Breast epithelium (tissue), 3 donors: ENCODE measurements at regions not wholly inside any gene's neighbourhood (a gene's known extent, or its start where the extent isn't known, plus 50 kb on each side); places are given as distances from the start of the nearest gene placed in this dataset.

Source experiments
- CTCF ChIP-seq, 3 donors: fragments of 450-650 bp; IDR thresholded peaks; one replicate each; pipeline ENCODE4 v1.5.1; 2016 to 2017; ENCODE audit warnings: antibody characterized with exemption in 3 of 3, mild to moderate bottlenecking in 3 of 3, moderate library complexity in 3 of 3
- POLR2A ChIP-seq: fragments of 450-650 bp; IDR thresholded peaks from one replicate; pipeline ENCODE4 v1.6.1; 2016; ENCODE audit warnings: antibody characterized with exemption, mild to moderate bottlenecking, moderate library complexity
- POLR2AphosphoS5 ChIP-seq, 3 donors: sonication (generic); formaldehyde crosslinking; IDR thresholded peaks; one replicate each; pipeline ENCODE4 v1.6.1; 2017; ENCODE audit warnings: antibody characterized with exemption in 3 of 3

GRCh38 chr7:114033475-114033874, 114.7 kb upstream of the PPP1R3A start:
- TF ChIP-seq POLR2AphosphoS5 (IDR thresholded peaks at IDR 0.05) (no peak), CTCF (IDR thresholded peaks at IDR 0.05) (no peak), POLR2A (no peak)
